Mononuclear cell (primary cell): ENCODE measurements at regions not wholly inside any gene's neighbourhood (a gene's known extent, or its start where the extent isn't known, plus 50 kb on each side); places are given as distances from the start of the nearest gene placed in this dataset.

ENCODE experiments used
- H3K27me3 ChIP-seq: 2 replicates; pipeline ENCODE4 v1.6.0; 2011; ENCODE audit warnings: low read length, control low read depth; ENCODE audit not compliant: insufficient read depth
- H3K4me1 ChIP-seq: 2 replicates; pipeline ENCODE4 v1.5.1; 2011; ENCODE audit warnings: mild to moderate bottlenecking, low read length, control low read depth; ENCODE audit not compliant: insufficient read depth
- H3K4me3 ChIP-seq: 2 replicates; pipeline ENCODE4 v1.5.1; 2011; ENCODE audit warnings: mild to moderate bottlenecking, low read length, moderate library complexity
- H3K9me3 ChIP-seq: 2 replicates; pipeline ENCODE4 v1.5.1; 2011; ENCODE audit warnings: low read depth, mild to moderate bottlenecking, control low read depth, low read length

GRCh38 chr10:78316451-78316931 lies 282.8 kb downstream of the RPS24 start:
- no peak overlapping the region for H3K4me3 ChIP-seq
- H3K27me3 ChIP-seq, result no peaks in the 10 kb centered on the region
- H3K4me1 ChIP-seq, result no peaks in the 10 kb centered on the region
- no peaks in the 10 kb centered on the region for H3K9me3 ChIP-seq

- no peaks in the 10 kb centered on the region for H3K27me3 ChIP-seq
- no peak overlapping the region for H3K4me3 ChIP-seq
- no peaks in the 10 kb centered on the region for H3K9me3 ChIP-seq
- no peaks in the 10 kb centered on the region for H3K4me1 ChIP-seq
These were observed 284.6 kb downstream of the RPS24 start for GRCh38 chr10:78318305-78318704.

DNA sequence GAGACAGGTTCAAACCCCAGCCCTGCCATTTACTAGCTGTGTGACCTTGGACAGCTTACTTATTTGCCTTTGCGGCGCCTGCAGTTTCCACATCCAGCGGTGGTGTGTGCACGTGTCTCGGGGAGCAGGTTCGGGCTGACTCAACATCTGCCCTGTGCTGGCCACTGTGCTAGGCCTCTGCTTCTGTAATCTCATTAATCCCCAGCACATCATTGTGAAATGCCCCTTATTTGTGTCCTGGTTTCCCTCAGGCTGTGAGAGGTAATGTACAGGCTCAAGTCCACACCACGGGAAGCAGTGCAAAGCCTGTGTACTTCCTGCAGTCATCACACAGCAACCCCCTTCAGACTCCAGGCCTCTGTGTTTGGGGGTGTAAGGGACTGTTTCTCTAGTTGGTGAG lies 285.7 kb downstream of the RPS24 start:
- H3K4me3 ChIP-seq, result no peak overlapping the region
- no peaks in the 10 kb centered on the region for H3K27me3 ChIP-seq
- H3K4me1 ChIP-seq, result no peaks in the 10 kb centered on the region
- no peaks in the 10 kb centered on the region for H3K9me3 ChIP-seq

GRCh38 chr10:78319841-78320240 lies 286.2 kb downstream of the RPS24 start:
- Histone ChIP-seq H3K4me1 (no peaks in the 10 kb centered on the region), H3K27me3 (no peaks in the 10 kb centered on the region), H3K9me3 (peaks cover 2% of the 10 kb centered on the region), H3K4me3 (no peak overlapping the region)

- no peaks in the 10 kb centered on the region for H3K27me3 ChIP-seq
- H3K4me1 ChIP-seq, result no peaks in the 10 kb centered on the region
- H3K4me3 ChIP-seq, result no peak overlapping the region
- peaks cover 8% of the 10 kb centered on the region for H3K9me3 ChIP-seq
These were observed 286.8 kb downstream of the RPS24 start for GRCh38 chr10:78320506-78320905.

DNA sequence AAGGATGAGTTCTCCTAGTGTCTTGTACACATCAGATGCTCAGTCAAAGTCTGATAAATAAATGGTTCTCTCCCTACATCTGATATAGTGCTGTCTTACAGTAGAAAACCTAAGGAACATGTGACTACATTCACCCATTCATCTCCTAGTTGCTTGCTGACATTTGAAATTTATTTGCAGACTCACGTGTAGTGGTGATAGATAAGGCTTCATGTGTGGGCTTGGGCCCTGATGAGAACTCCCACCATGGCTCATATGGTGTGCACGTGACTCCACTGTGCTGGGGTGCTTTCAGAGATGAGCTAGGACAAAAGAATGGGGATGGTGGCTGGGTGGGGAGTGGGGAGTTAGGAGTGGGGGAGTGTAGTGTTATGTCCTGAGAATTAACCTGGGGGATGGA lies 287.3 kb downstream of the RPS24 start:
- Histone ChIP-seq H3K9me3 (peaks cover 13% of the 10 kb centered on the region), H3K27me3 (no peaks in the 10 kb centered on the region), H3K4me3 (no peak overlapping the region), H3K4me1 (no peaks in the 10 kb centered on the region)

- no peaks in the 10 kb centered on the region for H3K27me3 ChIP-seq
- no peak overlapping the region for H3K4me3 ChIP-seq
- no peaks in the 10 kb centered on the region for H3K4me1 ChIP-seq
- peaks cover 18% of the 10 kb centered on the region for H3K9me3 ChIP-seq
These were observed 287.8 kb downstream of the RPS24 start for GRCh38 chr10:78321500-78321899.

DNA sequence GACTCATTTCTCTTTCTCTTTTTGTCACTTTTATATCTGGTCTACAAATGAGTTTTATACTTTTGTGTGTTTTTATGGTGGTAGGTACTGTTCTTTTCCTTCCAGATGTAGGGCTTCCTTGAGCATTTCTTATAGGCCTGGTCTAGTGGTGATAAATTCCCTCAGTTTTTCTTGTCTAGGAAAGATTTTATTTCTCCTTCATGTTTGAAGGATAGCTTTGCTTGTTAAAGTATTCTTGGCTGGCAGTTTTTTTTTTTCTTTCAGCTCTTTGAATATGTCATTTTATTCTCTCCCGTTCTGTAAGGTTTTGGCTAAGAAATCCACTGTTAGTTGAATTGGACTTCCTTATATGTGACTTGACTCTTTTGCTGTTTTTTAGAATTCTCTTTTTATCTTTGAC lies 292.7 kb downstream of the RPS24 start:
- H3K4me3 ChIP-seq, result no peak overlapping the region
- H3K27me3 ChIP-seq, result no peaks in the 10 kb centered on the region
- H3K9me3 ChIP-seq, result peaks cover 26% of the 10 kb centered on the region
- H3K4me1 ChIP-seq, result no peaks in the 10 kb centered on the region

DNA sequence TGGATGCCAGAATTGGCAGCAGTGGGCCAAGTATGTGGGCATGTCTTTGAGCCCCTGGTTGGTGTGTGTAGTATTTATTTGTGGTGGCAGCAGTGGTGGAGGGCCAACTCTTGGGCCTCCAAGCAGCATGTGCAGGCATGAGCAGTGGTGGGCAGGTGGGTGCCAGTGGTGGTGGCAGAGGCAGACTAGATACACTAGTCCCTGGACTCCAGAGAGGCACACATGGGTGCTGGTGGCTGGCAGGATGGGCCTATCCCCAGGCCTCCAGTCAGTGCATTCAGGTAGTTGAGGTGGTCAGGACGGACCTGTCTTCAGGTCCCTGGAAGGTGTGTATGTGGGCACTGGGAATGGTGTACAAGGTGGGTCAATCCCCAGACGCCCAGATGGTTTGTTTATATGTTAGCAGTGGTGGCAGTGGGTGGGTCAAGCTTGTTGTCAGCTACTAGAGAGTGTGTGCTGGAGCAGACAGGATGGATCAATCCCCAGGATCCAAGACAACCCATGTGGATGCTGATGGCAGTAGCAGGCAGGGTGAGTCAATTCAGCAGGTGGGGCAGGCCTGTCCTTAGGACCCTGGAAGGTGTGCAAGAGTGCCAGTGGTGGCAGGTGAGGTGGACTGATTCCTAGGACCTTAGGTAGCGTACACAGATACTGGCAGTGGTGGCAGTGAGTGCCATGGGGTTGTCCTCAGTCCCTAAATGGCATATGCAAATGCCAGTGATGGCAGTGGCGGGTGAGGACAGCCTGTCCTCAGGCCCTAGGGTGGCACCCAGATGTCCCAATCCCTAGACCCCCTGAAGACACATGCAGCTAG lies 294.3 kb downstream of the RPS24 start:
- no peaks in the 10 kb centered on the region for H3K4me1 ChIP-seq
- no peaks in the 10 kb centered on the region for H3K27me3 ChIP-seq
- peaks cover 26% of the 10 kb centered on the region for H3K9me3 ChIP-seq
- no peak overlapping the region for H3K4me3 ChIP-seq

DNA sequence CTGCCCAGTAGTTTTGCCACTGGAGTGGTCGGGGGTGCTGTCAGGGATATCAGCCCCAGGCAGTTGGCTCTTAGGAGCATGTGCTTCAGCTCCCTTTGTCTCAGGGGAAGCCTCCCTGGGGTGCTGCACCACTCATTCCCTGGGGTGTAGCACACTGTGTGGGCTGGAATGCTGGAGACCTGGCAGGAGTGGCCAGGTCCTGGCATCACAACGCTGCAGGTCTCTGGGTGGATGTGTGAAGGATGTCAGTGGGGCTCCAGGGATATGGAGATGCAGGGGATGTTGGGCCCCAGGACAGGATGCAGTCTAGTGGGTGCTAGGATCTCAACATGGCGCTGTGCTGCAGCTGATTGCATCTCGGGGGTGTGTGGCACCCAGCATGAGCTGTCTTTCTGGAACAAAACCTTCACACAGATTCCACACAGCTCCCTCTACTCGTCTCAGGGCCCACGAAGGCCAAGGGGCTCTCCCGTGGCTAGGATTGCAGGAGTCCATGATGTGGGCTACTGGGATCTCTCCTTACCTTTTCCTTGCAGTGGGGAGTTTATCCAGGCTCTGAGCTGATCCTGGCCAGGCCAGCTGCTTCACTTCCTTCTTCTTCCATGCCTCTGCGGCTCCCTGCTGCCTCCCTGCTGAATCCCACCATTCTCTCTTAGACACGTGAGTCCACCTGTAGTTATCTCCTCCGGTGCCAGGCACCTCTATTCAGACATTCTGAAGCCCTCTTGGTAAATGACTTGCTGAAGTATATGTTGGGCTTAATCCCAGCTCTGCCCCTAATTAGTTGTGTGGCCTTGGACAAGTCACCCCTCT lies 295.1 kb downstream of the RPS24 start:
- no peak overlapping the region for H3K4me3 ChIP-seq
- H3K9me3 ChIP-seq, result peaks cover 26% of the 10 kb centered on the region
- H3K4me1 ChIP-seq, result no peaks in the 10 kb centered on the region
- no peaks in the 10 kb centered on the region for H3K27me3 ChIP-seq

DNA sequence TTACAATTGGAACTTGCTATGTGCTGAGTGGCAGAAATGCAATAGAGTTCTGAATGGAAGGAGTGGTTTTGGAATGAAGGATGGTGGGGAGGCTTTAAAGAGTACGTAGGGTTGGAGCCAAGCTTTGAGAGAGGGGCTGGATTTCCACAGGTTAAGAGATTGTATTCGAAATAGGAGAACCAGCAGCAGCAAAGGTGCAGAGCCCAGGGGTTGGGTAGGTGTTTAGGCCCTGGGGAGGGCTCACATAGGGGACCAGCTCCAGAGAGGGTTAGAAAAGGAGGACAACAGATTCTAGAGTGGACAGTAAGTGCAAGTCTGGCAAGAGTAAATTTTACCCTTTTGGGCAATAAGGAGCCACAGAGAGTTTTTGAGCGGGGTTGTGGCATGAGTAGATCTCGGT lies 297.2 kb downstream of the RPS24 start:
- no peaks in the 10 kb centered on the region for H3K27me3 ChIP-seq
- H3K4me1 ChIP-seq, result no peaks in the 10 kb centered on the region
- no peak overlapping the region for H3K4me3 ChIP-seq
- peaks cover 15% of the 10 kb centered on the region for H3K9me3 ChIP-seq

GRCh38 chr10:78331391-78331922 lies 297.8 kb downstream of the RPS24 start:
- no peaks in the 10 kb centered on the region for H3K27me3 ChIP-seq
- peaks cover 9% of the 10 kb centered on the region for H3K9me3 ChIP-seq
- H3K4me3 ChIP-seq, result no peak overlapping the region
- H3K4me1 ChIP-seq, result no peaks in the 10 kb centered on the region

DNA sequence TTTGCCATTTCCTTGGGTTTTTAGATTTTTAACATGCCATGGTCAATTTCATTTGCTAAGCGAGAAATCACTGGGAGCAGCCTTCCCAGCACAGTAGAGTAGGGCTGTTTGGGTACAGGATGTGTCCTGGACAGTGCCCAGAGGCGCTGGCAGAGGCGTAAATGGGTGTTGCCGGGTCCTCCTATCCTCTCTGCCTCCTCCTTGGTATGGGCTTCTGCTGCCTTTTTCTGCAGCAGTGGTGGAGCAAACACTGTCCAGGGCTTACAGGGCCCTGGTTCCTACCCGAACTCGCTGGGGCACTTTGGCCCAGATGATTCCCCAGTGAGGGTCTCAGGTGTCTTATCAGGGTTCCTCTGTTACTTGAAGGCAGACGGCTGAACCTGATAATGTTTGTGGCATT lies 298.3 kb downstream of the RPS24 start:
- peaks cover 4% of the 10 kb centered on the region for H3K9me3 ChIP-seq
- no peaks in the 10 kb centered on the region for H3K4me1 ChIP-seq
- H3K27me3 ChIP-seq, result no peaks in the 10 kb centered on the region

GRCh38 chr10:78332657-78333056 lies 299.0 kb downstream of the RPS24 start:
- no peak overlapping the region for H3K4me3 ChIP-seq
- H3K9me3 ChIP-seq, result no peaks in the 10 kb centered on the region
- no peaks in the 10 kb centered on the region for H3K4me1 ChIP-seq
- no peaks in the 10 kb centered on the region for H3K27me3 ChIP-seq

More for the DNA sequence above, 298.3 kb downstream of the RPS24 start:
- H3K4me3 ChIP-seq, result no peak overlapping the region

GRCh38 chr10:78333362-78334143 lies 299.9 kb downstream of the RPS24 start:
- Histone ChIP-seq H3K27me3 (no peaks in the 10 kb centered on the region), H3K4me3 (no peak overlapping the region), H3K4me1 (no peaks in the 10 kb centered on the region), H3K9me3 (no peaks in the 10 kb centered on the region)
